ENCODE measurements at regions not wholly inside any gene's neighbourhood (a gene's known extent, or its start where the extent isn't known, plus 50 kb on each side); places are given as distances from the start of the nearest gene placed in this dataset.

- TF ChIP-seq CTCF (IDR thresholded peaks at IDR 0.05) (no peak), POLR2AphosphoS5 (IDR thresholded peaks at IDR 0.05) (no peak), EP300 (IDR thresholded peaks at IDR 0.05) (no peak)
Measured at GRCh38 chr1:184903111-184903692, 71.1 kb downstream of the NIBAN1 start.

Data from sigmoid colon (tissue), 4 donors.